ENCODE measurements at regions not wholly inside any gene's neighbourhood (a gene's known extent, or its start where the extent isn't known, plus 50 kb on each side); places are given as distances from the start of the nearest gene placed in this dataset.

GRCh38 chr5:171639205-171639621 is 146.4 kb upstream of the SMIM23 start:
- in situ Hi-C loops (cut with HindIII; ENCODE audit: low sequenced_read_pairs): loop anchor here (5.0 kb wide), 2 partner anchors 47 to 68 kb away; no protein-coding TSS in a partner anchor
- TF ChIP-seq, protein P1, sequence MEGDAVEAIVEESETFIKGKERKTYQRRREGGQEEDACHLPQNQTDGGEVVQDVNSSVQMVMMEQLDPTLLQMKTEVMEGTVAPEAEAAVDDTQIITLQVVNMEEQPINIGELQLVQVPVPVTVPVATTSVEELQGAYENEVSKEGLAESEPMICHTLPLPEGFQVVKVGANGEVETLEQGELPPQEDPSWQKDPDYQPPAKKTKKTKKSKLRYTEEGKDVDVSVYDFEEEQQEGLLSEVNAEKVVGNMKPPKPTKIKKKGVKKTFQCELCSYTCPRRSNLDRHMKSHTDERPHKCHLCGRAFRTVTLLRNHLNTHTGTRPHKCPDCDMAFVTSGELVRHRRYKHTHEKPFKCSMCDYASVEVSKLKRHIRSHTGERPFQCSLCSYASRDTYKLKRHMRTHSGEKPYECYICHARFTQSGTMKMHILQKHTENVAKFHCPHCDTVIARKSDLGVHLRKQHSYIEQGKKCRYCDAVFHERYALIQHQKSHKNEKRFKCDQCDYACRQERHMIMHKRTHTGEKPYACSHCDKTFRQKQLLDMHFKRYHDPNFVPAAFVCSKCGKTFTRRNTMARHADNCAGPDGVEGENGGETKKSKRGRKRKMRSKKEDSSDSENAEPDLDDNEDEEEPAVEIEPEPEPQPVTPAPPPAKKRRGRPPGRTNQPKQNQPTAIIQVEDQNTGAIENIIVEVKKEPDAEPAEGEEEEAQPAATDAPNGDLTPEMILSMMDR (IDR thresholded peaks at IDR 0.05; ENCODE audit: low read depth, low read length, missing control alignments): no peak
- H3K4me3 ChIP-seq (ENCODE audit: low read depth, low read length): no peak overlapping the region
- no peak for DNase-seq (ENCODE audit: low read depth)

DNA sequence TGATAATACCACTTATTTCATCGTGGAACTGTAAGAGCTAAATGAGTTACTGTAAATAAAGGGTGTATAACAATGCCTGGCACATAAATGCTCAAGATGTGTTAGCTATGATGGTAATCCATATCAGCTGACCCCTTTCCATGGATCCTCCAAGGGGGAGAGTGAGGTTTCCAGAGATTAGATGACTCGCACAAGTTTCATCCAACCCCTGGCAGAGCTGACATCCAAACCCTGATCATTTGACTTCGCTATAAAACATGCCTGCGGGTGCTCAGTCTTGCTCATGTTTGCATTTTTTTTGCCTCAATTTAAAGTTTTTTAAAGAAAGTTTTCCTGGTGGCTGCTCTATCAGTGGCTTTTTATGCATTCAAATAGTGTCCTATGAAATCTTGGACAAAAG is 145.7 kb upstream of the SMIM23 start:
- in situ Hi-C loops (cut with HindIII; ENCODE audit: low sequenced_read_pairs): loop anchor here (5.0 kb wide), 2 partner anchors 48 to 67 kb away; no protein-coding TSS in a partner anchor
- H3K4me3 ChIP-seq (ENCODE audit: low read depth, low read length): no peak overlapping the region
- no peak for DNase-seq (ENCODE audit: low read depth)
- TF ChIP-seq, protein P1 (IDR thresholded peaks at IDR 0.05; ENCODE audit: low read depth, low read length, missing control alignments): no peak

- H3K4me3 ChIP-seq (ENCODE audit: low read depth, low read length): no peak overlapping the region
- TF ChIP-seq, protein P1 (IDR thresholded peaks at IDR 0.05; ENCODE audit: low read depth, low read length, missing control alignments): no peak
- no peak for DNase-seq (ENCODE audit: low read depth)
- in situ Hi-C loops (cut with HindIII; ENCODE audit: low sequenced_read_pairs): no loop called here
Measured at GRCh38 chr5:171640480-171640879, 145.1 kb upstream of the SMIM23 start.

DNA sequence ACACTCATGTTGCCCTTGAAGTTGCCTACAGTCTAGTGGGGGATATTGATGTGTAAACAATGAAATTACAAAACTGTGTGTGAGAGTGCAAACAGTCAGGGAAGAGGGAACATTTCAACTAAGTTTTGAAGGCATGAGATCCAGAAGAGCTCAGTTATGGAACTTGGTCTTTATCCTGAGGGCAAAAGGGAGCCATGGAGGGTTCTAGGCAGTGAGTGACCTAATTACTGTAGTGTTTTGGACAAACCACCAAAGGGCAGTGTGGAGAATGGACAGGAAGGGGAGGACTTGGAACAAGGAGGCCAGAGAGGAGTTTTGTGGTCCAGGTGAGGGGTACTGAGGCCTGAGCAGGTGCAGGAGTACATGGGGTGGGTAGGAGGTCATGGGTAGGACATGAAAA is 143.7 kb upstream of the SMIM23 start:
- DNase-seq (ENCODE audit: low read depth): no peak
- TF ChIP-seq, protein P1 (IDR thresholded peaks at IDR 0.05; ENCODE audit: low read depth, low read length, missing control alignments): no peak
- in situ Hi-C loops (cut with HindIII; ENCODE audit: low sequenced_read_pairs): no loop called here
- no peak overlapping the region for H3K4me3 ChIP-seq (ENCODE audit: low read depth, low read length)

DNA sequence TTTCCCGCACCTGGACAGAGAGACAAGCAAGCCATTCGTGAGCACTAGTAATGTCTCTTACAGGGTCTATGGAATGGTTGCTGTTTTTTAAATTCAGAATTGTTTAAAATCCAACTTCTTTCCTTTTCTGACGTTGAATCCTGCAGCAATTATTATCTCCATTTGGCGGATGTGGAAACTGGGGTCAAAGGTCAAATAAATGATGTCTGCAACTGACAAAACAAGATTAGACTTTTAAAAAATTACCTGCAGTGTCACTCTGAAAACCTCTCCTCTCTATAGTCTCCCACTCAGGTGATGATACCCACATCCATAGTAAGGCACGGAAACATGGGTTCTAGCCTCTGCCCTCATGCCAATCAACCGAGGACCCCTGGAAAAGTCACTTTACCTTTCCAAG is 142.7 kb upstream of the SMIM23 start:
- in situ Hi-C loops (cut with HindIII; ENCODE audit: low sequenced_read_pairs): no loop called here
- no peak overlapping the region for H3K4me3 ChIP-seq (ENCODE audit: low read depth, low read length)
- no peak for DNase-seq (ENCODE audit: low read depth)
- TF ChIP-seq, protein P1 (IDR thresholded peaks at IDR 0.05; ENCODE audit: low read depth, low read length, missing control alignments): no peak

DNA sequence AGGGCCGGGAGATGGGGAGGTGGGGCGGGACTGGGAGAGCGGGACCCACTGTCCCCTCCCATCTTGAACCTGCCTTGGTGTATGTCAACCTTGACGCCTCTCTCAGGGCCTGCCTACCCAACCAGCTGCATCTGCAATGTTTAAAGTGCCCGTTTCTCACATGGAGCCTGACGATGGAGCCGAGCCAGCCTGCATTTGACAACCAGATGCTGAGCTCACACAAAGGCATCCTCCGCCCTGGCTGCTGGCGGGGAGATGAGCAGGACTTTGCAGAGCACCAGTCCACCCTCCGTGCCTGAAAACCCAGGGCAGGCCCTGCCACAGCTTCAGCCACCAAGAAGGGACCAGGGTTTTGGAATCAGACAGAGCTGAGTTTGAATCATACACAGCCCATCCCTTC is 141.1 kb upstream of the SMIM23 start:
- TF ChIP-seq, protein P1 (IDR thresholded peaks at IDR 0.05; ENCODE audit: low read depth, low read length, missing control alignments): no peak
- H3K4me3 ChIP-seq (ENCODE audit: low read depth, low read length): no peak overlapping the region
- in situ Hi-C loops (cut with HindIII; ENCODE audit: low sequenced_read_pairs): no loop called here
- no peak for DNase-seq (ENCODE audit: low read depth)
